ENCODE measurements at regions not wholly inside any gene's neighbourhood (a gene's known extent, or its start where the extent isn't known, plus 50 kb on each side); places are given as distances from the start of the nearest gene placed in this dataset.

GRCh38 chr16:35732046-35732810, 2272.8 kb downstream of the TP53TG3F start:
- no peak for DNase-seq (ENCODE audit: low read depth)

GRCh38 chr16:35733278-35733965, 2274.0 kb downstream of the TP53TG3F start:
- DNase-seq (ENCODE audit: low read depth) = no peak

- DNase-seq (ENCODE audit: low read depth) = no peak
These were observed 2274.7 kb downstream of the TP53TG3F start for GRCh38 chr16:35733971-35734702.

- DNase-seq (ENCODE audit: low read depth) = no peak
These were observed 2275.5 kb downstream of the TP53TG3F start for GRCh38 chr16:35734728-35735402.

- no peak for DNase-seq (ENCODE audit: low read depth)
These were observed 2276.2 kb downstream of the TP53TG3F start for GRCh38 chr16:35735403-35736251.

GRCh38 chr16:35736546-35736945, 2277.1 kb downstream of the TP53TG3F start:
- no peak for DNase-seq (ENCODE audit: low read depth)

- DNase-seq (ENCODE audit: low read depth) = no peak
These were observed 2277.7 kb downstream of the TP53TG3F start for GRCh38 chr16:35737076-35737475.

- DNase-seq (ENCODE audit: low read depth) = no peak
These were observed 2282.1 kb downstream of the TP53TG3F start for GRCh38 chr16:35741546-35741945.

- DNase-seq (ENCODE audit: low read depth) = no peak
These were observed 2283.8 kb downstream of the TP53TG3F start for GRCh38 chr16:35743101-35743692.

- no peak for DNase-seq (ENCODE audit: low read depth)
These were observed 2284.7 kb downstream of the TP53TG3F start for GRCh38 chr16:35744084-35744483.

- DNase-seq (ENCODE audit: low read depth) = peak; percentile 2
These were observed 2285.3 kb downstream of the TP53TG3F start for GRCh38 chr16:35744726-35745125.

- DNase-seq (ENCODE audit: low read depth) = no peak
These were observed 2285.8 kb downstream of the TP53TG3F start for GRCh38 chr16:35745191-35745590.

GRCh38 chr16:35745821-35746248, 2286.4 kb downstream of the TP53TG3F start:
- DNase-seq (ENCODE audit: low read depth) = no peak

- no peak for DNase-seq (ENCODE audit: low read depth)
These were observed 2287.0 kb downstream of the TP53TG3F start for GRCh38 chr16:35746281-35746962.

GRCh38 chr16:35746963-35747657, 2287.7 kb downstream of the TP53TG3F start:
- DNase-seq (ENCODE audit: low read depth) = no peak

GRCh38 chr16:35747658-35748455, 2288.4 kb downstream of the TP53TG3F start:
- no peak for DNase-seq (ENCODE audit: low read depth)

GRCh38 chr16:35748621-35749252, 2289.3 kb downstream of the TP53TG3F start:
- DNase-seq (ENCODE audit: low read depth) = no peak

All from RPMI7951 (cell line).